ENCODE measurements at regions not wholly inside any gene's neighbourhood (a gene's known extent, or its start where the extent isn't known, plus 50 kb on each side); places are given as distances from the start of the nearest gene placed in this dataset.

- H3K4me1 Mint-ChIP-seq (ENCODE audit: low read depth), result no peaks in the 10 kb centered on the region
- no peak for DNase-seq
- no peak overlapping the region for H3K27ac Mint-ChIP-seq
- TF ChIP-seq CTCF (IDR thresholded peaks at IDR 0.05), result no peak
- intact Hi-C loops (cut with micrococcal nuclease), result no loop called here
- ATAC-seq, result no peak
- ChIA-PET POLR2A (no interaction called here), CTCF (no interaction called here)
- peaks cover 2% of the 10 kb centered on the region for H3K9me3 Mint-ChIP-seq
- H3K27me3 Mint-ChIP-seq, result no peaks in the 10 kb centered on the region
- no peaks in the 10 kb centered on the region for H3K36me3 Mint-ChIP-seq (ENCODE audit: low read depth)
- no peak overlapping the region for H3K4me3 Mint-ChIP-seq
Measured at GRCh38 chr2:57733956-57734355, 312.6 kb upstream of the VRK2 start.

GRCh38 chr2:57740891-57741290, 305.7 kb upstream of the VRK2 start:
- H3K27ac Mint-ChIP-seq, result no peak overlapping the region
- H3K27me3 Mint-ChIP-seq, result peaks cover 1% of the 10 kb centered on the region
- TF ChIP-seq CTCF (IDR thresholded peaks at IDR 0.05), result no peak

DNA sequence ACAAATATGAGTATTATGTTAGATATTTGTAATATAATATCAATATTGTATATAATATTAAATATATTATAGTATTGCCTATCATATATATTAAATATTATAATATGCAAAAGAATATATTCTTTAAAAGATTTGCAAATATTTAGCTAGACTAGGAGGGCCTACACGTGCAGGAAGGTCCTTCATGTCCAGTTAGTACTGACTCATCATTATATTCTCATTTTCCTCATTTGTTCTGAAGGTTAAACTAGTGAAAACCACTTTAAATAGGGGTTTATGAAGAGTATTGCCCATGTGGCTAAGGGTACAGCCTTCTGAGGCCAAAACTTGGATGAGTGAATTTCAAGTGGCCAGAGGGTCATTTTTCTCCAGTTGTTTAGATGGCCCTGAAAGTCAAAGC, 293.0 kb upstream of the VRK2 start:
- Mint-ChIP-seq H3K9me3 (no peaks in the 10 kb centered on the region), H3K36me3 (ENCODE audit: low read depth) (no peaks in the 10 kb centered on the region), H3K4me1 (ENCODE audit: low read depth) (no peaks in the 10 kb centered on the region), H3K27me3 (peaks cover 2% of the 10 kb centered on the region), H3K27ac (no peak overlapping the region), H3K4me3 (no peak overlapping the region)
- ATAC-seq (no peak), DNase-seq (no peak)
- intact Hi-C loops (cut with micrococcal nuclease), result no loop called here
- ChIA-PET CTCF (no interaction called here), POLR2A (no interaction called here)
- no peak for TF ChIP-seq CTCF (IDR thresholded peaks at IDR 0.05)

More at GRCh38 chr2:57740891-57741290, 305.7 kb upstream of the VRK2 start:
- Mint-ChIP-seq H3K4me3 (no peak overlapping the region), H3K36me3 (ENCODE audit: low read depth) (no peaks in the 10 kb centered on the region), H3K4me1 (ENCODE audit: low read depth) (no peaks in the 10 kb centered on the region), H3K9me3 (no peaks in the 10 kb centered on the region)
- intact Hi-C loops (cut with micrococcal nuclease), result no loop called here
- ATAC-seq, result no peak
- POLR2A ChIA-PET, result no interaction called here
- CTCF ChIA-PET, result no interaction called here
- no peak for DNase-seq

GRCh38 chr2:57758686-57759085, 287.9 kb upstream of the VRK2 start:
- POLR2A ChIA-PET, result no interaction called here
- H3K4me3 Mint-ChIP-seq, result no peak overlapping the region
- no peak overlapping the region for H3K27ac Mint-ChIP-seq
- CTCF ChIA-PET, result interaction anchor here (1.6 to 2.2 kb wide), 2 partner anchors 11 to 689 kb away, joined by 6 to 11 read pairs; no protein-coding TSS in a partner anchor
- ATAC-seq, result no peak
- peaks cover 2% of the 10 kb centered on the region for H3K27me3 Mint-ChIP-seq
- no peaks in the 10 kb centered on the region for H3K4me1 Mint-ChIP-seq (ENCODE audit: low read depth)
- no peak for TF ChIP-seq CTCF (IDR thresholded peaks at IDR 0.05)
- intact Hi-C loops (cut with micrococcal nuclease), result no loop called here
- DNase-seq, result no peak
- H3K36me3 Mint-ChIP-seq (ENCODE audit: low read depth), result no peaks in the 10 kb centered on the region
- H3K9me3 Mint-ChIP-seq, result no peaks in the 10 kb centered on the region

GRCh38 chr2:57759131-57759530, 287.5 kb upstream of the VRK2 start:
- TF ChIP-seq CTCF (IDR thresholded peaks at IDR 0.05), result no peak
- Mint-ChIP-seq H3K36me3 (ENCODE audit: low read depth) (no peaks in the 10 kb centered on the region), H3K27me3 (peaks cover 2% of the 10 kb centered on the region), H3K9me3 (no peaks in the 10 kb centered on the region), H3K27ac (no peak overlapping the region), H3K4me3 (no peak overlapping the region), H3K4me1 (ENCODE audit: low read depth) (no peaks in the 10 kb centered on the region)
- POLR2A ChIA-PET, result no interaction called here
- ATAC-seq (no peak), DNase-seq (no peak)
- intact Hi-C loops (cut with micrococcal nuclease), result no loop called here
- CTCF ChIA-PET, result interaction anchor here (1.0 to 2.2 kb wide), 9 partner anchors 10 to 689 kb away, joined by 3 to 11 read pairs (median 4); no protein-coding TSS in a partner anchor

Measured in activated CD8-positive, alpha-beta T cell treated with anti-CD3 and anti-CD28 coated beads for 36 hours (primary cell).